Type B pancreatic cell (in vitro differentiated cells): ENCODE measurements at regions not wholly inside any gene's neighbourhood (a gene's known extent, or its start where the extent isn't known, plus 50 kb on each side); places are given as distances from the start of the nearest gene placed in this dataset.
"Not testable (repeated sequence)": the region's sequence is repeated elsewhere in the genome, so short reads cannot be mapped to it uniquely, and the experiment has no call there.

Experiments
- DNase-seq: peaks from one replicate; pipeline ENCODE4 v3.0.0; 2021; ENCODE audit warnings: mixed read lengths; ENCODE audit not compliant: unreplicated experiment; ENCODE audit errors: extremely low spot score
- H3K27ac Mint-ChIP-seq: 2 replicates; pipeline ENCODE4 v1.8.0; 2021; ENCODE audit warnings: mild to moderate bottlenecking, mixed read lengths
- H3K27me3 Mint-ChIP-seq: 2 replicates; pipeline ENCODE4 v1.8.0; 2021; ENCODE audit warnings: mixed read lengths
- H3K36me3 Mint-ChIP-seq: 2 replicates; pipeline ENCODE4 v1.8.0; 2021; ENCODE audit warnings: mixed read lengths
- H3K4me1 Mint-ChIP-seq: one replicate; pipeline ENCODE4 v1.8.0; 2021; ENCODE audit warnings: mixed read lengths; ENCODE audit not compliant: unreplicated experiment
- H3K4me3 Mint-ChIP-seq: 2 replicates; pipeline ENCODE4 v1.8.0; 2021; ENCODE audit warnings: mild to moderate bottlenecking, mixed read lengths
- H3K9me3 Mint-ChIP-seq: 2 replicates; pipeline ENCODE4 v1.8.0; 2021; ENCODE audit warnings: mixed read lengths
- TF ChIP-seq, protein P1 (sequence below): fragments of 200-600 bp; sonication (generic); conservative IDR thresholded peaks from 2 replicates; pipeline ENCODE4 v1.5.0; 2021; ENCODE audit warnings: antibody characterized with exemption, mild to moderate bottlenecking

DNA sequence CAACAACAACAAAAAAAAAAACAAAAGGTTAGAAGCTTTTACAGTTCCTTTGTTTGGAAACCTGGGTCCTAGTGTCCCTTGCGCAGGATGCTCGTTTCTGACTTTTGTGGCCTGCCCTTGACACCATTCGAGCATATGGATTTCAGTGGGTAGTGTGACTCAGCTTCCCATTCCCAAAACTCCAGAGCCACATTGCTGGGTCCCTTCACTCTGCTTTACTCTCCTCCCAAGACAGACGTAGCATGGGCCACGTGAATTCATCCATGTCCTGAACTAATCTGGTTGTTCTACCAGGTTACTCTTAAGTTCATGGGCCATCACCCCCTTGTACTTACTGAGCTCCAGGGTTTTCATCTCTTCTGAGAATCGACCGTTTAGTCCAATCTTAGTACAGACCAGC is 68.0 kb upstream of the MAX start:
- Mint-ChIP-seq H3K9me3 (no peaks in the 10 kb centered on the region), H3K27ac (peak overlapping the region; percentile 69)
- TF ChIP-seq, protein P1, sequence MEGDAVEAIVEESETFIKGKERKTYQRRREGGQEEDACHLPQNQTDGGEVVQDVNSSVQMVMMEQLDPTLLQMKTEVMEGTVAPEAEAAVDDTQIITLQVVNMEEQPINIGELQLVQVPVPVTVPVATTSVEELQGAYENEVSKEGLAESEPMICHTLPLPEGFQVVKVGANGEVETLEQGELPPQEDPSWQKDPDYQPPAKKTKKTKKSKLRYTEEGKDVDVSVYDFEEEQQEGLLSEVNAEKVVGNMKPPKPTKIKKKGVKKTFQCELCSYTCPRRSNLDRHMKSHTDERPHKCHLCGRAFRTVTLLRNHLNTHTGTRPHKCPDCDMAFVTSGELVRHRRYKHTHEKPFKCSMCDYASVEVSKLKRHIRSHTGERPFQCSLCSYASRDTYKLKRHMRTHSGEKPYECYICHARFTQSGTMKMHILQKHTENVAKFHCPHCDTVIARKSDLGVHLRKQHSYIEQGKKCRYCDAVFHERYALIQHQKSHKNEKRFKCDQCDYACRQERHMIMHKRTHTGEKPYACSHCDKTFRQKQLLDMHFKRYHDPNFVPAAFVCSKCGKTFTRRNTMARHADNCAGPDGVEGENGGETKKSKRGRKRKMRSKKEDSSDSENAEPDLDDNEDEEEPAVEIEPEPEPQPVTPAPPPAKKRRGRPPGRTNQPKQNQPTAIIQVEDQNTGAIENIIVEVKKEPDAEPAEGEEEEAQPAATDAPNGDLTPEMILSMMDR = no peak

DNA sequence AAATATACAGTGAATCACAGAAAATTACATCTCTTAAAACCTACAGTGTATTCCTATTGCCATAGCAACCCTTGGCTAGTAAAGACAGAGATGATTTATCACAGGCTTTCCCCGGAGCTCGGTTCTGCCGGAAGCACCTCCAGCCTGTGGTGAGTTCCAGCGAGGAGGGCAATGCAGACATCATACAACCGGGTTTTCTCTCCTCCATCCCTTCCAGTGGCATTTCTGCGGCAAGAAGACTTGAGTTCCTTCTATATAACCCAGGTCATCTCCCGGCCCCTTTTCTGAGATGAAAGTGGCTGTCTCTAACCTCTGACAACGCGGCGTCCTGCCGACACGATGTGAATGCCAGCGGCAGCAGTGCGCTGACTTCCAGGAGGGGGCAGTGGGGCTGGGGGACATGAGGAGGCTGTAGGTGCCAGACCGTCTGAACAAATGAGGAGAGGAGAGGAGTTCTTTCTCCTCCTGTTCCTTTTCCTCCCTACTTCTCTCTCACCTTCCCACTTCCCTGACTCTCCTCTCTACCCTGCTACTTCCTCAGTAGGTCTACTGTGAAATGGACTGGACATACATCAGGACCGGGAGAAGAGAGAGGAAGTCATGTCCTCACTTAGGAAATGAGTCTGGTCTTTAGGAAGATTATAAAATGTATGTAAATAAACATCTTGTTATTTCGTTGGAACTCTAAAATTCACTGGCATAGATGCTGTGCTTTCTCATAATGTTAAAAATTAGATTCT is 68.6 kb upstream of the MAX start:
- TF ChIP-seq, protein P1 = peak; percentile 64
- peak overlapping the region; percentile 69 for H3K27ac Mint-ChIP-seq

More for the DNA sequence above, 68.0 kb upstream of the MAX start:
- H3K4me1 Mint-ChIP-seq = peaks cover 24% of the 10 kb centered on the region
- H3K4me3 Mint-ChIP-seq = peak overlapping the region; percentile 83
- no peak for DNase-seq
- no peaks in the 10 kb centered on the region for H3K27me3 Mint-ChIP-seq
- no peaks in the 10 kb centered on the region for H3K36me3 Mint-ChIP-seq

DNA sequence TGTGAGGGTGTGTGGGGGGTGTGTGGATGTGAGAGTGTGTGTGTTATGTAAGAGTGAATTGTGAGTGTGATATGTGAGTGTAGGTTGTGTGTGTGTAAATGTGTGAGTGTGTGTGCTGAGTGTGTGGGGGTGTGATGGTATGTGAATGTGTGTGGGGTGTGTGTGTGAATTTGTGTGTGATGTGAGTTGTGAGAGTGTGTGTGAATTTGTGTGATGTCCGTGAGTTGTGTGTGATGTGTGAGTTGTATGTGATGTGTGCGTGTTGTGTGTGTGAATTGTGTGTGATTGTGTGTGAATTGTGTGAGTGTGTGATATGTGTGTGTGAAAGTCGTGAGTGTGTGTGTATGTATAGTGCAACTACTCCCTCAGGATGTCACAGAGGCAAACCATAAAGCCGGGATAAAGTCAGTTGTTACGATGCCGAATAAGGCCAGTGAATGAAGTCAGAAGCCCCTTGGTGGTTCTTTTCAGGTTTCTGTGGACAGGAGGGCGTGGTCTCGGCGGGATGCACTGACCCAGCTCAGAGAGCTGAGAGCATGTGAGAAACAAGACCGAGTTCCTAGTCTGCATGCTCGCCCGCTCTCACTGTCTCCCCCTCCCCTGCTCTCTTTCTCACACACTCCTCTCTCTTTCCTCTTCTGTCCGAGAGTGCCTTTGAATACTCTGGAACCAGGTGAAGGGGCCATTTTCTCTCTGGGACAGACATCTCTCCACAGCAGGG is 71.8 kb upstream of the MAX start:
- Mint-ChIP-seq H3K4me3 (no peak overlapping the region), H3K27me3 (no peaks in the 10 kb centered on the region), H3K4me1 (peaks cover 21% of the 10 kb centered on the region), H3K9me3 (no peaks in the 10 kb centered on the region), H3K36me3 (no peaks in the 10 kb centered on the region), H3K27ac (no peak overlapping the region)
- TF ChIP-seq, protein P1 = no peak
- no peak for DNase-seq

More for the DNA sequence above, 68.6 kb upstream of the MAX start:
- no peaks in the 10 kb centered on the region for H3K9me3 Mint-ChIP-seq
- H3K4me1 Mint-ChIP-seq = peaks cover 24% of the 10 kb centered on the region
- no peaks in the 10 kb centered on the region for H3K36me3 Mint-ChIP-seq
- H3K27me3 Mint-ChIP-seq = no peaks in the 10 kb centered on the region
- H3K4me3 Mint-ChIP-seq = peak overlapping the region; percentile 83
- no peak for DNase-seq

DNA sequence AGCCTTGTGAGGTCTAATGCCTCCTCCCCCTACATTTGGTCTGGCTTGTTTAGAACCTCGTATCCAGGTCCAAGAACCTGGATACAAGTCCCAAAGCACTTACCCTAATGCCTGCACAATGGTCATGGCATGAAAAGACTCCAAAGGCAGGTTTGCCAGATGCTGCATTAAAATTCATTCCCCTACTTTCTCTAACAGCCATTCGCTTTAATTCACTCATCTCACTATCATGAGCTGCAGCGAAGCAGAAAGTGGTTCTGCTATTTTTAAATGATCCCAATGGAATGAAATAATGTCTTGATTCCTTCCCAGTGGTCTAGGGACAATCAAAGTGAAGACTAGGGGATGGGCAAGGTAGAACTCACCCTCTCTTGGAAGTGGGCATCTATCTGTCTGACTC is 72.5 kb upstream of the MAX start:
- H3K9me3 Mint-ChIP-seq = no peaks in the 10 kb centered on the region
- peaks cover 16% of the 10 kb centered on the region for H3K4me1 Mint-ChIP-seq
- TF ChIP-seq, protein P1 = no peak
- H3K27ac Mint-ChIP-seq = no peak overlapping the region
- no peak for DNase-seq
- H3K4me3 Mint-ChIP-seq = no peak overlapping the region
- no peaks in the 10 kb centered on the region for H3K27me3 Mint-ChIP-seq
- no peaks in the 10 kb centered on the region for H3K36me3 Mint-ChIP-seq

DNA sequence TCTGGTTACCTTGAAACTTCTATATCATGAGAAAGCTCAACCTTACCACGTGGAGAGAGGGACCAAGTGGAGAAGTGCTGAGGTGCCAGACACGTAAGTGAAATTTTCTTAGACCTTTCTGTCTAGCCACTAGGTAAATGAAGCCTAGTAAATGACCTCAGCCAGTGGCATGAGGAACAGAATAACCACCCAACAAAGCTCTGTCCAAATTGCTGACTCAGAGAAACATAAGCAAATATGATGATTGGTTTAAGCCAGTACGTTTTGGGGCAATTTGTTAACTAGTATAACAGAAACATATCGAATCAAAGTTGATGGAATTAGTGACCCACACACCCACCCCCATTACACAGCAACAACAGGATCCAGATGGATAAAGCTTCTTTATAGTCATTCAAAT is 75.2 kb upstream of the MAX start:
- TF ChIP-seq, protein P1 = no peak
- no peaks in the 10 kb centered on the region for H3K36me3 Mint-ChIP-seq
- H3K4me1 Mint-ChIP-seq = peaks cover 10% of the 10 kb centered on the region
- H3K9me3 Mint-ChIP-seq = no peaks in the 10 kb centered on the region
- DNase-seq = no peak
- H3K27ac Mint-ChIP-seq = no peak overlapping the region
- no peak overlapping the region for H3K4me3 Mint-ChIP-seq
- H3K27me3 Mint-ChIP-seq = no peaks in the 10 kb centered on the region

DNA sequence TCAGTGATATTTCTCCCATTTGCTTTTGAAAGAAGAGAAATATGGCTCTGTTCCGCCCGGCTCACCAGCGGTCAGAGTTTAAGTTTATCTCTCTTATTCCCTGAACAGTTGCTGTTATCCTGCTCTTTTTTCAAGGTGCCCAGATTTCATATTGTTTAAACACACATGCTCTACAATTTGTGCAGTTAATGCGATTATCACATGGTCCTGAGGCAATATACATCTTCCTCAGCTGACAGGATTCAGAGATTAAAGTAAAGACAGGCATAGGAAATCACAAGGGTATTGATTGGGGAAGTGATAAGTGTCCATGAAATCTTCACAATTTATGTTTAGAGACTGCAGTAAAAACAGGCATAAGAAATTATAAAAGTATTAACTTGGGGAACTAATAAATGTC is 76.9 kb upstream of the MAX start:
- H3K36me3 Mint-ChIP-seq, H3K27ac Mint-ChIP-seq, H3K9me3 Mint-ChIP-seq, H3K4me1 Mint-ChIP-seq, H3K27me3 Mint-ChIP-seq, DNase-seq, H3K4me3 Mint-ChIP-seq: not testable (repeated sequence)
